Glutamatergic neuron (in vitro differentiated cells): ENCODE measurements at regions not wholly inside any gene's neighbourhood (a gene's known extent, or its start where the extent isn't known, plus 50 kb on each side); places are given as distances from the start of the nearest gene placed in this dataset.
A peak's percentile ranks its signal among the peaks of the same experiment; 100 is the strongest.
"Not testable (repeated sequence)": the region's sequence is repeated elsewhere in the genome, so short reads cannot be mapped to it uniquely, and the experiment has no call there.

Experiments used
- DNase-seq: peaks from one replicate; pipeline ENCODE4 v3.0.0; 2022
- H3K27ac Mint-ChIP-seq: one replicate; pipeline ENCODE4 v1.8.0; 2020; ENCODE audit warnings: mild to moderate bottlenecking, mixed read lengths, inconsistent platforms; ENCODE audit not compliant: unreplicated experiment
- H3K27me3 Mint-ChIP-seq: one replicate; pipeline ENCODE4 v1.8.0; 2020; ENCODE audit warnings: mild to moderate bottlenecking, moderate library complexity, mixed read lengths, inconsistent platforms; ENCODE audit not compliant: unreplicated experiment
- H3K36me3 Mint-ChIP-seq: one replicate; pipeline ENCODE4 v1.8.0; 2020; ENCODE audit warnings: mild to moderate bottlenecking, mixed read lengths, inconsistent platforms; ENCODE audit not compliant: unreplicated experiment
- H3K4me1 Mint-ChIP-seq: one replicate; pipeline ENCODE4 v1.8.0; 2020; ENCODE audit warnings: mild to moderate bottlenecking, low read depth, mixed read lengths, inconsistent platforms; ENCODE audit not compliant: unreplicated experiment
- H3K4me3 Mint-ChIP-seq: one replicate; pipeline ENCODE4 v1.8.0; 2020; ENCODE audit warnings: mild to moderate bottlenecking, mixed read lengths, inconsistent platforms; ENCODE audit not compliant: unreplicated experiment
- H3K9me3 Mint-ChIP-seq: one replicate; pipeline ENCODE4 v1.8.0; 2020; ENCODE audit warnings: mild to moderate bottlenecking, moderate library complexity, mixed read lengths, inconsistent platforms; ENCODE audit not compliant: unreplicated experiment
- TF ChIP-seq, protein P1 (sequence below): fragments of 200-600 bp; sonication (generic); IDR thresholded peaks from one replicate; pipeline ENCODE4 v1.5.0; 2021; ENCODE audit not compliant: partially characterized antibody, unreplicated experiment

DNA sequence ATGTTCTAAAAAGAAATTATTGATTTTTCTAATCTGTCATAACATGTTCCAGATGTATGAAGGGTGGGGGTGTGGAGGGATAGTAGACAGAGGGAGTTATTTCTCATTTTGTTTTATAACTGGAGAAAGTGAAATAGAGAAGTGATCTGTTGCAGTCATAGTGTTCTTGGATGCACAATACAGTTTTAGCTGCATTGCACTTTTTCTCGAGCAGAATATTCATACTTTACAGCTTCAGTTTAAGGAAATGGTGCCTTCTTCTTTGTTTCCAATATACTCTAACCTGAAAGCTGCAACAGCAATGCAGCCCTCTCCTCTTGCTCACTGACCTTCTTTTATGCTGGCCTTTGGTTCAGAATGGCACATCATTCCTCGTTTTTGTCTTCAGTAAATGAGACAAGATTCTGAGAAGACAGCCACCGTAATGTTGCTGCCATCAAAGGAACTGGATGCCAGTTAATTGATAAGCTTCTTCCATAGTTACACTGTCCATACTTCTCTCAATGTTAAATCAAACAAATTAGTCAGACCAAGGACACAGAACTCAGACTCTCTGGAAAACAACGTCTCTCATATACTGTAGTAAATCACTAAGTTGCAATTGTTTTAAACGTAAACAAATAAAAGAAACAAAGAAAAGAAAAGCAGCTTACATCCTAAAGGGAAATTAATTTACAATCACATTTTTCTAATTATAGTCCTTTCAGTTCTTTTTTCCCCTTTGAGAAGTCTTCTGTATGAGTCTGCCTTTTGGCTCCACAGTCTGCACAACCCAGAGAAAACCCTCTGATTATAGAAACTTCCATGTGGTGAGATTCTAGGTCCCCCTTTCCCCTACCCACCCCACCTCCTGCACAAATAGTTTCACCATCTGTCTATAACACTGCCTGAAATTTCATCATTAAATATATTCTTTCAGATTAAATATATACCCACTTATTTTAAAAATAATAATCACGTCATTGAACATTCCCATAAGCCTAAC is 97.4 kb upstream of the UGP2 start:
- TF ChIP-seq, protein P1, sequence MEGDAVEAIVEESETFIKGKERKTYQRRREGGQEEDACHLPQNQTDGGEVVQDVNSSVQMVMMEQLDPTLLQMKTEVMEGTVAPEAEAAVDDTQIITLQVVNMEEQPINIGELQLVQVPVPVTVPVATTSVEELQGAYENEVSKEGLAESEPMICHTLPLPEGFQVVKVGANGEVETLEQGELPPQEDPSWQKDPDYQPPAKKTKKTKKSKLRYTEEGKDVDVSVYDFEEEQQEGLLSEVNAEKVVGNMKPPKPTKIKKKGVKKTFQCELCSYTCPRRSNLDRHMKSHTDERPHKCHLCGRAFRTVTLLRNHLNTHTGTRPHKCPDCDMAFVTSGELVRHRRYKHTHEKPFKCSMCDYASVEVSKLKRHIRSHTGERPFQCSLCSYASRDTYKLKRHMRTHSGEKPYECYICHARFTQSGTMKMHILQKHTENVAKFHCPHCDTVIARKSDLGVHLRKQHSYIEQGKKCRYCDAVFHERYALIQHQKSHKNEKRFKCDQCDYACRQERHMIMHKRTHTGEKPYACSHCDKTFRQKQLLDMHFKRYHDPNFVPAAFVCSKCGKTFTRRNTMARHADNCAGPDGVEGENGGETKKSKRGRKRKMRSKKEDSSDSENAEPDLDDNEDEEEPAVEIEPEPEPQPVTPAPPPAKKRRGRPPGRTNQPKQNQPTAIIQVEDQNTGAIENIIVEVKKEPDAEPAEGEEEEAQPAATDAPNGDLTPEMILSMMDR: no peak
- no peak for DNase-seq
- Mint-ChIP-seq H3K9me3 (peaks cover 3% of the 10 kb centered on the region), H3K4me1 (peaks cover 11% of the 10 kb centered on the region), H3K27ac (peak overlapping the region; percentile 31), H3K4me3 (no peak overlapping the region), H3K36me3 (peaks cover 6% of the 10 kb centered on the region), H3K27me3 (no peaks in the 10 kb centered on the region)

DNA sequence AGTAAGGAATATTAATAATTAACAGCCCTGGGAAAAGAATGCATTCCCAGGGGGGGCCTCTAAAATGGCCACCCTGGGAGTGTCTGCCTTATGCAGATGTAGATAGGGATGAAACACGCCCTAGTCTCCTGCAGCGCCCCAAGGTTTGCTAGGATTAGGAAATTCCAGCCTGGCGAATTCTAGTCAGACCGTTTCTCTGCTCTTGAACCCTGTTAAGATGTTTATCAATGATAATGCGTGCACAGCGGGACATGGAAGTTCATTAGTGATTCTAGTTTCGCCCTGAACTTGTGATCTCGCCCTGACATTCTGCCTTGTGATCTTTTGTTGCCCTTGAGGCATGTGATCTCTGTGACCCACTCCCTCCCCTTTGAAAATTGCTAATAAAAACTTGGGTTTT is 95.1 kb upstream of the UGP2 start:
- H3K4me1 Mint-ChIP-seq: peaks cover 11% of the 10 kb centered on the region
- H3K9me3 Mint-ChIP-seq, H3K36me3 Mint-ChIP-seq, H3K27me3 Mint-ChIP-seq, H3K4me3 Mint-ChIP-seq, H3K27ac Mint-ChIP-seq, DNase-seq: not testable (repeated sequence)

DNA sequence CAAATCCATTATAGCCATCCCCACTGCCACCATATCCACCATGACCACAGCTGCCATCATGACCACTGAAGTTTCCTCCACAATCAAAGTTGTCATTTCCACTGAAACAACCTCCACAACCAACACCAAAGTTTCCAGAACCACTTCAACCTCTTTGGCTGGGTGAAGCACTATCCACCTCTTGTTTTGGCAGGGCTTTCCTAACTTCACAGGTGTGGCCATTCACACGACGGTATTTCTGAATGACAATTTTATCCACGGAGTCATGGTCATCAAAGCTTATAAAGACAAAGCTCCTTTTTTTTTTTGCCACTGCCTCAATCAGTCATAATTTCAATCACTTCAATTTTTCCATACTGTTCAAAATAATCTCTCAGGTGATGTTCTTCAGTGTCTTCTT is 89.8 kb upstream of the UGP2 start:
- H3K4me1 Mint-ChIP-seq: peaks cover 7% of the 10 kb centered on the region
- H3K27me3 Mint-ChIP-seq: no peaks in the 10 kb centered on the region
- TF ChIP-seq, protein P1: no peak
- no peak overlapping the region for H3K27ac Mint-ChIP-seq
- no peaks in the 10 kb centered on the region for H3K9me3 Mint-ChIP-seq
- H3K4me3 Mint-ChIP-seq: no peak overlapping the region
- DNase-seq: no peak
- H3K36me3 Mint-ChIP-seq: peaks cover 1% of the 10 kb centered on the region

DNA sequence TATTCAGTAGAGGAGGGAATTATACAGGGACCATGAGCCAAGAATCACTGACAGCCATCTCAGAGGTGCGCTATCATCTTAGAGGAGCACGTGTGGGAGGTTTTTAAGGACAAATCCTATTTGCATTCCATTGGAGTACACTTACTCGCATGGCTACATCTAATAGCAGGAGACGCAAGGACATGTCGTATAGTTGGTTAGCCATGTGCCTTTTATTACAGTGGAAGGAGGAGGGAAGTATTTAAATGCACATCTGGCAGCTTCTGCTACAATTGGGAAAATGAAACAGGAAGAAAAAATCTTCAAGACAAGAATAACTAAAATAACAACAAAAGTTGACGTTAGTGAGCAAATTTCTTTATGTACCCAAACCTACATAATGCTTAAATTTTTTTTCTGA is 86.5 kb upstream of the UGP2 start:
- H3K9me3 Mint-ChIP-seq: no peaks in the 10 kb centered on the region
- TF ChIP-seq, protein P1: no peak
- no peaks in the 10 kb centered on the region for H3K27me3 Mint-ChIP-seq
- no peak overlapping the region for H3K4me3 Mint-ChIP-seq
- H3K27ac Mint-ChIP-seq: no peak overlapping the region
- no peak for DNase-seq
- H3K36me3 Mint-ChIP-seq: no peaks in the 10 kb centered on the region
- peaks cover 7% of the 10 kb centered on the region for H3K4me1 Mint-ChIP-seq

DNA sequence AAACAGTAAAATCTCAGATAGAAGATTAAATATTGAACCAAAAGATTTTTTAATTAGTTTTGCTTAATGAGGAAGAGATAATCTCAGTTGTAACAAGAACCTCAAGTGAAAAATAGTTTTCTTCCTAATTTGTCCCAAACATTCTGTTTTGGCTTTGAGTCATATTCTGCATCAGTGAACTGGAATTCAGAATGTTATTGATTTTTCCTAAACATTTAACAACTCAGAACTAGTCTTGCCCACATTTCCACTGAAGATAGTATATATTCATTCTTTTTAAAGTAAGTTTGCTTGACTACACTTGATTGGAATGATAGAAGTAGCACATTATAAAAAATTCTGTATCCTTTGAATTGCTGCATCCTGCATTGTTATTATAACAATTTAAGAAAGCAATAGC is 85.7 kb upstream of the UGP2 start:
- Mint-ChIP-seq H3K36me3 (no peaks in the 10 kb centered on the region), H3K4me1 (peaks cover 7% of the 10 kb centered on the region), H3K4me3 (no peak overlapping the region), H3K9me3 (no peaks in the 10 kb centered on the region), H3K27me3 (no peaks in the 10 kb centered on the region), H3K27ac (no peak overlapping the region)
- no peak for DNase-seq
- TF ChIP-seq, protein P1: no peak
